HG03460 (cell line): ENCODE measurements at regions not wholly inside any gene's neighbourhood (a gene's known extent, or its start where the extent isn't known, plus 50 kb on each side); places are given as distances from the start of the nearest gene placed in this dataset.

Source experiments
- ATAC-seq: cut with Tn5 transposase; IDR thresholded peaks from one replicate; pipeline ENCODE4 v1.9.1; 2021; ENCODE audit not compliant: unreplicated experiment

- ATAC-seq = no peak
These were observed 157.1 kb downstream of the TLE1 start for GRCh38 chr9:81532251-81532650.

GRCh38 chr9:81531511-81531910 lies 157.8 kb downstream of the TLE1 start:
- no peak for ATAC-seq

- no peak for ATAC-seq
These were observed 158.5 kb downstream of the TLE1 start for GRCh38 chr9:81530846-81531245.

- no peak for ATAC-seq
These were observed 159.0 kb downstream of the TLE1 start for GRCh38 chr9:81530310-81530810.

- ATAC-seq = no peak
These were observed 159.7 kb downstream of the TLE1 start for GRCh38 chr9:81529556-81530193.

GRCh38 chr9:81526587-81526986 lies 162.8 kb downstream of the TLE1 start:
- ATAC-seq = no peak

- no peak for ATAC-seq
These were observed 166.4 kb downstream of the TLE1 start for GRCh38 chr9:81522716-81523551.

GRCh38 chr9:81521892-81522291 lies 167.5 kb downstream of the TLE1 start:
- ATAC-seq = no peak

GRCh38 chr9:81519816-81520495 lies 169.4 kb downstream of the TLE1 start:
- no peak for ATAC-seq

- ATAC-seq = no peak
These were observed 171.4 kb downstream of the TLE1 start for GRCh38 chr9:81517954-81518353.

- ATAC-seq = no peak
These were observed 176.3 kb downstream of the TLE1 start for GRCh38 chr9:81513059-81513458.

- ATAC-seq = no peak
These were observed 176.7 kb downstream of the TLE1 start for GRCh38 chr9:81512641-81513040.

- ATAC-seq = no peak
These were observed 180.9 kb downstream of the TLE1 start for GRCh38 chr9:81508476-81508875.

GRCh38 chr9:81506941-81507864 lies 182.1 kb downstream of the TLE1 start:
- no peak for ATAC-seq

- no peak for ATAC-seq
These were observed 189.8 kb downstream of the TLE1 start for GRCh38 chr9:81499594-81499993.

GRCh38 chr9:81499021-81499454 lies 190.3 kb downstream of the TLE1 start:
- no peak for ATAC-seq

- ATAC-seq = no peak
These were observed 190.8 kb downstream of the TLE1 start for GRCh38 chr9:81498576-81498975.

- no peak for ATAC-seq
These were observed 192.3 kb downstream of the TLE1 start for GRCh38 chr9:81497091-81497490.

- no peak for ATAC-seq
These were observed 196.5 kb downstream of the TLE1 start for GRCh38 chr9:81492710-81493447.
